ENCODE measurements at regions not wholly inside any gene's neighbourhood (a gene's known extent, or its start where the extent isn't known, plus 50 kb on each side); places are given as distances from the start of the nearest gene placed in this dataset.
"Not testable (repeated sequence)": the region's sequence is repeated elsewhere in the genome, so short reads cannot be mapped to it uniquely, and the experiment has no call there.

- TF ChIP-seq POLR2AphosphoS5, POLR2A (IDR thresholded peaks at IDR 0.05): not testable (repeated sequence)
These were observed 1361.6 kb downstream of the CDH11 start for GRCh38 chr16:63760246-63760645.

All from stomach (tissue), 4 donors.